HK-2 (cell line): ENCODE measurements at regions not wholly inside any gene's neighbourhood (a gene's known extent, or its start where the extent isn't known, plus 50 kb on each side); places are given as distances from the start of the nearest gene placed in this dataset.

Experiments
- DNase-seq: peaks from one replicate; pipeline ENCODE4 v3.0.0-alpha.2; 2018; ENCODE audit not compliant: unreplicated experiment

GRCh38 chr7:18317941-18318340 is 177.6 kb upstream of the HDAC9 start:
- DNase-seq = no peak

GRCh38 chr7:18320422-18320821 is 175.1 kb upstream of the HDAC9 start:
- DNase-seq = no peak

- DNase-seq = no peak
Measured at GRCh38 chr7:18320971-18321567, 174.5 kb upstream of the HDAC9 start.

- no peak for DNase-seq
Measured at GRCh38 chr7:18330548-18330947, 165.0 kb upstream of the HDAC9 start.

- DNase-seq = no peak
Measured at GRCh38 chr7:18336626-18337025, 158.9 kb upstream of the HDAC9 start.

- no peak for DNase-seq
Measured at GRCh38 chr7:18337048-18337809, 158.3 kb upstream of the HDAC9 start.

- DNase-seq = no peak
Measured at GRCh38 chr7:18338910-18339523, 156.5 kb upstream of the HDAC9 start.

- no peak for DNase-seq
Measured at GRCh38 chr7:18341756-18342155, 153.8 kb upstream of the HDAC9 start.

GRCh38 chr7:18343047-18343446 is 152.5 kb upstream of the HDAC9 start:
- no peak for DNase-seq

- no peak for DNase-seq
Measured at GRCh38 chr7:18344536-18344935, 151.0 kb upstream of the HDAC9 start.

- peak; percentile 32 for DNase-seq
Measured at GRCh38 chr7:18345641-18346234, 149.8 kb upstream of the HDAC9 start.

- no peak for DNase-seq
Measured at GRCh38 chr7:18347170-18347569, 148.4 kb upstream of the HDAC9 start.

- DNase-seq = no peak
Measured at GRCh38 chr7:18350678-18351077, 144.9 kb upstream of the HDAC9 start.

- DNase-seq = peak; percentile 30
Measured at GRCh38 chr7:18352339-18353255, 143.0 kb upstream of the HDAC9 start.

- no peak for DNase-seq
Measured at GRCh38 chr7:18353339-18353738, 142.2 kb upstream of the HDAC9 start.

GRCh38 chr7:18354108-18355085 is 141.2 kb upstream of the HDAC9 start:
- DNase-seq = no peak

- DNase-seq = no peak
Measured at GRCh38 chr7:18356191-18356645, 139.3 kb upstream of the HDAC9 start.

- DNase-seq = no peak
Measured at GRCh38 chr7:18357691-18358090, 137.9 kb upstream of the HDAC9 start.

- peak; percentile 24 for DNase-seq
Measured at GRCh38 chr7:18361756-18362155, 133.8 kb upstream of the HDAC9 start.

GRCh38 chr7:18363751-18364380 is 131.7 kb upstream of the HDAC9 start:
- no peak for DNase-seq
